SKM-1 treated with dmso at 0.1 percent for 144 hours (cell line): ENCODE measurements at regions not wholly inside any gene's neighbourhood (a gene's known extent, or its start where the extent isn't known, plus 50 kb on each side); places are given as distances from the start of the nearest gene placed in this dataset.
"Not testable (repeated sequence)": the region's sequence is repeated elsewhere in the genome, so short reads cannot be mapped to it uniquely, and the experiment has no call there.

Experiments
- DNase-seq: peaks from one replicate; lab custom pipeline; 2025; ENCODE audit not compliant: unreplicated experiment; lab: John Stamatoyannopoulos, UW

DNA sequence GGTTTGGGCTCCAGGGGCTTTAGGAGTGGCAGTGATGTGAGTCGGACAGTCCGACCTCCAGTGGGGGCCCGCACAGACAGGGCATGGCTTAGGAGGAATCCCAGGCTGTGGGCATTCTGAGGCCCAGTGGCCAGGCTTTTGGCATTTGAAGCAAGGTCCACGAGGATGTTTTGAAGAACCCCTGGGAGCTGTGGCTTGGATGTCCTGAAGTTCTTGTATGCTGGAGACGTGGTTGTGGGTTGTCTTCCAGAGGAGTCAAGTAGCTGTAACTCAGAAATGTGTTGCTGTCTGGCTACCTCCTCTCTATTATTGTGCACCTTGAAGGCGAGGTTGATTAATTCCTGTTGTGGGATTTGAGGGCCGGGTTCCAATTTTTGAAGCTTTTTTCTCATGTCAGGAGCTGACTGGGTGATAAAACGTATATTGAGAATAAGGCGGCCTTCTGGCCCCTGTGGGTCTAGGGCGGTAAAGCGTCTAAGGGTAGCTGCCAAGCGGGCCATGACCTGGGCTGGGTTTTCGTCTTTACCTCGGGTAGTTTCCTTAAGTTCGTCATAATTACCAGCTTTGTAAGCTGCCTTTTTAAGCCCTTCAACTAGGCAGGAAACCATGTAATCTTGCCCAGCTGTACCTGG is 67.3 kb upstream of the EZR start:
- DNase-seq = not testable (repeated sequence)

DNA sequence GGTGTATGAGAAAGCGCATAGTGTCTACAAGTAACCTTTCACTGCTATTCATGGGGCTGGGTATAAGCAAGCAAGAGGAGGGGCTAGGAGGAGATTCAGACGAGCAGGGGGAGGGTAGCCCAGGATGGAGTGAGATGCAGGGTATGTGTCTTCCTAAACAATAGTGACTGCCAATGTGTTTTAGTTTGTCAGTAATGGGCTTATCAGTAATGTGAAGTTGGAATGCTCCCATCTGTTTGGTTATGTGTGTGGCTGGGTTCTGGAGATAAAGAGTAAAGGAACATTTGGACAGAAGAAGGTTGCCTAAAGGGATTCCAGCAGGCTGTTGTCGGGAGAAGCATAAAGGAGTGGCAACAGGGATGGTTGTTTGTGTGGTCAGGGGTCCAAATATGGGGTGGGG is 62.7 kb upstream of the EZR start:
- not testable (repeated sequence) for DNase-seq

DNA sequence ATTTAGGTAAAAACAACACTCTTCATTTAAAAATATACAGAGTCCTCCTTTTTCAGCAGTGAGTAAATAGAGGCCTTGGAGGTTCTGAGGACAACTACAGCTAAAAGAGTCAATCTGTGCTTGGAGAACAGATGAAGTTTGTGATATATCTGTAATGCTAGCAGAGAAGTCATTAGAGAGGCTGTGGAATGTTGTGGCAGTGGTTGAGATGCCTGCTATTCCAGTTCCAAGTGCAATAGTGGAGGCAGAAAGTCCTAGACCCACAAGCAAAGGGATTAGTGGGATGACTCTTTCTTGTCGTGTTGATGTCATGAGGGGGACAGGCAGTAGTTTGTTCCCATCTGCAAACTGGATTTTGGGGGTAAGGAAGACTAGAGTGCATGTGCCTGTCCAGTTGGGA is 62.1 kb upstream of the EZR start:
- not testable (repeated sequence) for DNase-seq

DNA sequence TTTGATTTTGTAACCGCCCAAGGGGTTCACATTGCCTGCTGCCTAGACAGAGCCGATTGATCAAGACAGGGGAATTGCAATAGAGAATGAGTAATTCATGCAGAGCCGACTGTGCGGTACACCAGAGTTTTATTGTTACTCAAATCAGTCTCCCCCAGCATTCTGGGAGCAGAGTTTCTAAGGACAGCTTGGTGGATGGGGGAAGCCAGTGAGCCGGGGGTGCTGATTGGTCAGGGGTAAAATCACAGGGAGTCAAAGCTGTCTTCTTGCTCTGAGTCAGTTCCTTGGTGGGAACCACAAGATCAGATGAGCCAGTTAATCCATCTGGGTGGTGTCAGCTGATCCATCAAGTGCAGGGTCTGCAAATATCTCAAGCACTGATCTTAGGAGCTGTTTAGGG is 60.0 kb upstream of the EZR start:
- DNase-seq = no peak

DNA sequence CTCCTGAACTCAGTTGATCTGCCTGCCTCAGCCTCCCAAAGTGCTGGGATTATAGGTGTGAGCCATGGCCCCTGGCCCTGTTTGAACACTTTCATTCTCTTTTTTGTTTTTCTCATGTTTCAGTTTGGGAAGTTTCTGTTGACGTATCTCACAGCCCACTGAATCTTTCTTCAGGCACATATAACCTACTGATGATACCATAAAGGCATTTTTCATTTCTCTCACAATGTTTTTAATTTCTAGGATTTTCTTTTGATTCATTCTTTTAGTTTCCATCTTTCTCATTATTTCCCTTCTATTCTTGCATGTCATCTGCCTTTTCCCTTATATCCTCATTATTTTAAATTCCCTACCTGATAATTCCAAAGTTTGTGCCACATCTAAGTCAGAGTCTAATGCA is 58.5 kb upstream of the EZR start:
- no peak for DNase-seq

DNA sequence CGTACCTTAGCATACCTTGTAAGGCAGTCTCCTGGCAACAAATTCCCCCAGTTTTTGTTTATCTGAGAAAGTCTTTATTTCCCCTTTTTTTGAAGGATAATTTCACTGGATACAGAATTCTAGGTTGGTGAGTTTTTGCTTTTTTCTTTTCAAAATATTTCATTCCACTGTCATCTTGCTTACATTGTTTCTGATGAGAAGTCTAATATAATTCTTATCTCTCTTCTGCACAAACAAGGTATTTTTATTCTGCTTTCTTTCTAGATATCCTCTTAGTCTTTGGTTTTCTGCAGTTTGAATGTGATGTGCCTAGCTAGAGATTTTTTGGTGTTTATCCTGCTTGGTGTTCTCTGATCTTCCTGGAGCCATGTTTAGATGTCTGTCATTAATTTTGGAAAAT is 57.7 kb upstream of the EZR start:
- no peak for DNase-seq

DNA sequence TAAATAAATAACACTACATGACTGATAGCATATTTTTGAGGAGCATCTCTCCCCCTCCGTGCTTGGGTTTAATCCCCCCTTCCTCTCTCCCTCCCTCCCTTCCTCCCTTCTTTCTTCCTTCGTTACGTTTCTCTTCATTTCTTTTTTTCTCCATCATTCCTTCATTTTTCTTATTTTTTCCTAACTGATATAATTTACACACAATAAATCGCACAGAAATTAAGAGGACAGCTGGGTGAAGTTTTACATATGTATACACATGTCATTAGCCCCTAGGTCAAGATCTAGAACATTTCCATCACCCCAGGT is 51.4 kb upstream of the EZR start:
- DNase-seq = no peak

DNA sequence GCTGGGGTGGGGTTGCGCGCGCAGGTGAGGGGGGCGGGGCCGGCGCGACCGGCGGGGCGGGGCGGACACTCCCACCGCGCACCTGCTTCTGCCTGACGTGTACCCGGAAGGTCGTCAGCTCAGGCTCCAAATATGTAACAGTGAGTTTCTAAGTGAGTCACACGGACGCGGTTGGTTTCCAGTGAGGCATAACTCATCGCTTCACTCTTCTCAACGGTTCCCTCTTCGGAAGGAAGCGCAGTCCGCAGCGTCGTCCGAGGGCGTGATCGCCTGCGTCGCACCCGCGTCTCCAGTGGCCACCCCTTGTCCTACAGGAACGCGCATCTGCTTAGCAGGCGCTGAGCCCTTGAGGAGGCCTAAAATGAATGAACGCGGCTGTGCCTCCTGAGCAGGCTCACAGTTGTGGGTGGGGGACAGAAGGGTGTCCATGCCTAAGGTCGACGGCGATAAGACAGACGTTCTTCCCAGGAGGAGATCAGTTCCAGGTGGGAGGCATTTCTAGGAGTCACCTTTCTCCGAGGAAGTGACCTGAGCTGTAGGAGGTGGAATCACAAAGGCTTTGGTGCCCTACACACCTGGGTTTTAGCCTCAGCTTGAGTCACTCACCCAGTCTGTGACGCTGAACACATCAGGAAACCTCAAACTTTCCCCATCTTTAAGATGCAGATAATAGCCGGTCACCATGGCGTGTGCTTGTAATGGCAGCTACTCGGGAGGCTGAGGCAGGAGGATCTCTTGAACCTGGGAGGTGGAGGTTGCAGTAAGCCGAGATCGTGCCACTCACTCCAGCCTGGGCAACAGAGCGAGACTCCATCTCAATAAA is 50.9 kb upstream of the EZR start:
- peak; percentile 92 for DNase-seq

DNA sequence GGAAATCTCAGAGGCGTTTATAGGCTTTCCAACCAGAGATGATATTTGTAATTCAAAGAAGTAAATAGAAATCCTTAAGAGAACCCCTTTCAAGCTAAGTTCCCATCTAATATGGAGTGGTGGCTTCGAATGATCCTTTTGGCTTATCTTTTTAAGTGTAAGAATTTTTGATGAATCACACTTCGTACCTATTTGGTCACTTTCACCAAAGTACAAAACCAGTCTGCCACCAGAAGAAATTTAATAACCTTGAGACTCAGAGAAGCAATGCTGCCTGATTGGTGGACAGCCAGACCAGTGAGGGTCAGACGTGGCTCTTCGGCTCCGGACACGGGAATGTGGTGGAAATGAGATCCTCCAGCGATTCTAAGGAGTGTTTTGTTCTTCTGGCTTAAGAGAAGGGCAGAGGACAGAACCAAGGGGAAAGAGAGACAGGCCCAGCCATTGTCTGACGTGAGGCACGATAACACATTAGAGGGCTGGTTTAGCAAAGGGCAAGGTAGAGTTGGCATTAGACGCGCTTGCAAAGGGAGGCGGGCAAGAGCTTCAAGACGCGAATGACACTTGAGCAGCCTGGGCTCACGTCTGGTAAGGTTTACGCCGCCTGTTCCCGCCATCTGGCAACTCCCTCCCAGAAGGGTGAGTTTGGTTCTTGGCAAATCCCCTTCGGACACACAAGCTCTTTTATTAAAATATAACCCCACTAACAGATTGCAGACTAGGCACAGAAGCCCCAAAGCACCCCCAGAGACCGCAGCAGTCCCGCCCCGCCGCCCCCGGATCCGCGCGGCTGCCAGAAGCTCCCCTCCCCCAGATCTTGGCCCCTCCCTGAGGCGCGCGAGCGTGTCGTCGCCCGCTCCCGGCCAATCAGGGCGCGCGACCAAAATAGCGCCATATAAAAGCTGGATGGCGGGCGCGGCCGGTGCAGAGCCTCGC is 50.0 kb upstream of the EZR start:
- DNase-seq = no peak
